ENCODE measurements at regions not wholly inside any gene's neighbourhood (a gene's known extent, or its start where the extent isn't known, plus 50 kb on each side); places are given as distances from the start of the nearest gene placed in this dataset.

GRCh38 chr20:39623584-39624234 lies 661.6 kb downstream of the DHX35 start:
- in situ Hi-C loops (cut with HindIII; ENCODE audit: low sequenced_read_pairs): no loop called here

GRCh38 chr20:39619271-39619785 lies 657.2 kb downstream of the DHX35 start:
- in situ Hi-C loops (cut with HindIII; ENCODE audit: low sequenced_read_pairs): no loop called here

- in situ Hi-C loops (cut with HindIII; ENCODE audit: low sequenced_read_pairs): no loop called here
Observed at GRCh38 chr20:39611901-39612300, 649.8 kb downstream of the DHX35 start.

- in situ Hi-C loops (cut with HindIII; ENCODE audit: low sequenced_read_pairs): no loop called here
Observed at GRCh38 chr20:39607141-39607540, 645.0 kb downstream of the DHX35 start.

- in situ Hi-C loops (cut with HindIII; ENCODE audit: low sequenced_read_pairs): no loop called here
Observed at GRCh38 chr20:39605908-39606307, 643.8 kb downstream of the DHX35 start.

GRCh38 chr20:39605361-39605760 lies 643.2 kb downstream of the DHX35 start:
- in situ Hi-C loops (cut with HindIII; ENCODE audit: low sequenced_read_pairs): no loop called here

GRCh38 chr20:39603219-39603618 lies 641.1 kb downstream of the DHX35 start:
- in situ Hi-C loops (cut with HindIII; ENCODE audit: low sequenced_read_pairs): no loop called here

GRCh38 chr20:39602649-39603048 lies 640.5 kb downstream of the DHX35 start:
- in situ Hi-C loops (cut with HindIII; ENCODE audit: low sequenced_read_pairs): no loop called here

GRCh38 chr20:39600871-39601270 lies 638.7 kb downstream of the DHX35 start:
- in situ Hi-C loops (cut with HindIII; ENCODE audit: low sequenced_read_pairs): no loop called here

GRCh38 chr20:39600156-39600555 lies 638.0 kb downstream of the DHX35 start:
- in situ Hi-C loops (cut with HindIII; ENCODE audit: low sequenced_read_pairs): no loop called here

GRCh38 chr20:39596554-39596953 lies 634.4 kb downstream of the DHX35 start:
- in situ Hi-C loops (cut with HindIII; ENCODE audit: low sequenced_read_pairs): no loop called here

- in situ Hi-C loops (cut with HindIII; ENCODE audit: low sequenced_read_pairs): no loop called here
Observed at GRCh38 chr20:39592371-39592770, 630.2 kb downstream of the DHX35 start.

GRCh38 chr20:39588148-39588757 lies 626.1 kb downstream of the DHX35 start:
- in situ Hi-C loops (cut with HindIII; ENCODE audit: low sequenced_read_pairs): no loop called here

GRCh38 chr20:39581034-39581433 lies 618.9 kb downstream of the DHX35 start:
- in situ Hi-C loops (cut with HindIII; ENCODE audit: low sequenced_read_pairs): no loop called here

- in situ Hi-C loops (cut with HindIII; ENCODE audit: low sequenced_read_pairs): no loop called here
Observed at GRCh38 chr20:39576771-39577170, 614.6 kb downstream of the DHX35 start.

- in situ Hi-C loops (cut with HindIII; ENCODE audit: low sequenced_read_pairs): no loop called here
Observed at GRCh38 chr20:39574061-39574460, 611.9 kb downstream of the DHX35 start.

- in situ Hi-C loops (cut with HindIII; ENCODE audit: low sequenced_read_pairs): no loop called here
Observed at GRCh38 chr20:39571171-39571570, 609.0 kb downstream of the DHX35 start.

- in situ Hi-C loops (cut with HindIII; ENCODE audit: low sequenced_read_pairs): no loop called here
Observed at GRCh38 chr20:39568109-39568508, 606.0 kb downstream of the DHX35 start.

- in situ Hi-C loops (cut with HindIII; ENCODE audit: low sequenced_read_pairs): no loop called here
Observed at GRCh38 chr20:39563349-39563748, 601.2 kb downstream of the DHX35 start.

GRCh38 chr20:39554341-39554740 lies 592.2 kb downstream of the DHX35 start:
- in situ Hi-C loops (cut with HindIII; ENCODE audit: low sequenced_read_pairs): no loop called here

GRCh38 chr20:39553120-39553519 lies 591.0 kb downstream of the DHX35 start:
- in situ Hi-C loops (cut with HindIII; ENCODE audit: low sequenced_read_pairs): no loop called here

GRCh38 chr20:39549733-39550132 lies 587.6 kb downstream of the DHX35 start:
- in situ Hi-C loops (cut with HindIII; ENCODE audit: low sequenced_read_pairs): no loop called here

All from DLD1 (cell line).